IMR-90 (cell line): ENCODE measurements at regions not wholly inside any gene's neighbourhood (a gene's known extent, or its start where the extent isn't known, plus 50 kb on each side); places are given as distances from the start of the nearest gene placed in this dataset.

Experiments
- ATAC-seq: fragments of 200-7000 bp; cut with Tn5 transposase; 2 replicates; pipeline ENCODE4 v1.9.1; 2020; ENCODE audit warnings: low read depth, mild to moderate bottlenecking, moderate library complexity
- BruUV-seq: library from RNA; stranded (reverse); fragments of 400-500 nt; replicated peaks from 2 replicates; lab custom pipeline; 2021; lab: Mats Ljungman, UMichigan
- CTCF ChIA-PET: fragments of 300-600 bp; formaldehyde crosslinking; extraction: SDS; loops from one replicate; lab custom pipeline; 2021; ENCODE audit warnings: antibody characterized with exemption; lab: Yijun Ruan, JAX
- POLR2A ChIA-PET: fragments of 300-600 bp; sonication (Branson Sonifier 250); formaldehyde crosslinking; loops from one replicate; lab custom pipeline; 2022; ENCODE audit warnings: antibody characterized with exemption; ENCODE audit not compliant: unreplicated experiment; lab: Charles Lee
- DNase-seq: peaks from one replicate; pipeline ENCODE4 v3.0.0; 2013
- H2AFZ ChIP-seq: replicated peaks from 2 replicates; pipeline ENCODE3; 2013; ENCODE audit warnings: low read length, mild to moderate bottlenecking; ENCODE audit not compliant: poor library complexity
- H2AK5ac ChIP-seq: 2 replicates; pipeline ENCODE4 v1.6.1; 2013; ENCODE audit warnings: low read depth, low read length, inconsistent platforms
- H2AK9ac ChIP-seq: replicated peaks from 2 replicates; pipeline ENCODE3; 2013; ENCODE audit warnings: mild to moderate bottlenecking, low read depth, low read length, moderate library complexity; ENCODE audit not compliant: poor library complexity
- H2BK120ac ChIP-seq: 2 replicates; pipeline ENCODE4 v1.6.1; 2013; ENCODE audit warnings: low read depth, low read length, inconsistent platforms
- H2BK15ac ChIP-seq: 3 replicates; pipeline ENCODE4 v1.6.1; 2013; ENCODE audit warnings: low read depth, low read length, inconsistent platforms
- H2BK20ac ChIP-seq: 2 replicates; pipeline ENCODE4 v1.6.1; 2013; ENCODE audit warnings: low read depth, mild to moderate bottlenecking, inconsistent platforms, low read length, moderate library complexity
- H2BK5ac ChIP-seq: 2 replicates; pipeline ENCODE4 v1.6.1; 2013; ENCODE audit warnings: mild to moderate bottlenecking, low read depth, low read length, inconsistent platforms; ENCODE audit not compliant: poor library complexity, severe bottlenecking
- H3K14ac ChIP-seq: replicated peaks from 2 replicates; pipeline ENCODE4 v1.6.1; 2013; ENCODE audit warnings: low read depth, low read length, inconsistent platforms
- H3K18ac ChIP-seq: 2 replicates; pipeline ENCODE4 v1.6.1; 2013; ENCODE audit warnings: low read depth, low read length, control low read depth
- H3K23ac ChIP-seq: 2 replicates; pipeline ENCODE4 v1.6.1; 2013; ENCODE audit warnings: low read depth, low read length, inconsistent platforms
- H3K27ac ChIP-seq: 2 replicates; pipeline ENCODE4 v1.5.1; 2013; ENCODE audit warnings: mild to moderate bottlenecking, control low read depth, low read length; ENCODE audit not compliant: insufficient read depth
- H3K27me3 ChIP-seq: 2 replicates; pipeline ENCODE4 v1.6.1; 2013; ENCODE audit warnings: low read length; ENCODE audit not compliant: control insufficient read depth, insufficient read depth
- H3K36me3 ChIP-seq: 2 replicates; pipeline ENCODE4 v1.6.1; 2013; ENCODE audit warnings: low read length, mixed read lengths; ENCODE audit not compliant: control insufficient read depth, insufficient read depth
- H3K4ac ChIP-seq: 2 replicates; pipeline ENCODE4 v1.6.1; 2013; ENCODE audit warnings: low read depth, low read length, inconsistent platforms
- H3K4me1 ChIP-seq: 2 replicates; pipeline ENCODE4 v1.6.1; 2013; ENCODE audit warnings: low read length, mixed read lengths; ENCODE audit not compliant: control insufficient read depth, insufficient read depth
- H3K4me2 ChIP-seq: 2 replicates; pipeline ENCODE4 v1.6.1; 2013; ENCODE audit warnings: low read depth, mild to moderate bottlenecking, control low read depth, low read length, moderate library complexity
- H3K4me3 ChIP-seq: 2 replicates; pipeline ENCODE4 v1.5.1; 2013; ENCODE audit warnings: low read depth, mild to moderate bottlenecking, control low read depth, low read length, moderate library complexity; ENCODE audit not compliant: insufficient read depth
- H3K56ac ChIP-seq: 2 replicates; pipeline ENCODE4 v1.6.1; 2013; ENCODE audit warnings: low read length, inconsistent platforms; ENCODE audit not compliant: insufficient read depth; ENCODE audit errors: extremely low read depth
- H3K79me1 ChIP-seq, 2 experiments: 2 replicates each; pipeline ENCODE4 v1.6.1; 2013; ENCODE audit warnings: low read length in 2 of 2, inconsistent platforms in 1 of 2, low read depth in 1 of 2
- H3K9ac ChIP-seq: 2 replicates; pipeline ENCODE4 v1.6.1; 2013; ENCODE audit warnings: low read depth, low read length, control low read depth
- H3K9me1 ChIP-seq: 2 replicates; pipeline ENCODE4 v1.6.1; 2013; ENCODE audit warnings: low read length, inconsistent platforms; ENCODE audit not compliant: insufficient read depth
- H3K9me3 ChIP-seq: 2 replicates; pipeline ENCODE4 v1.6.1; 2013; ENCODE audit warnings: low read length; ENCODE audit not compliant: control insufficient read depth, insufficient read depth
- H4K20me1 ChIP-seq: 2 replicates; pipeline ENCODE4 v1.6.1; 2013; ENCODE audit warnings: low read length, inconsistent platforms; ENCODE audit not compliant: insufficient read depth
- H4K5ac ChIP-seq: 2 replicates; pipeline ENCODE4 v1.6.1; 2013; ENCODE audit warnings: mild to moderate bottlenecking, low read depth, low read length, control low read depth
- H4K8ac ChIP-seq, 2 experiments: 2 replicates each; pipeline ENCODE4 v1.6.1; 2013; ENCODE audit warnings: low read depth in 2 of 2, low read length in 2 of 2, control low read depth in 1 of 2, inconsistent platforms in 1 of 2
- H4K91ac ChIP-seq: 2 replicates; pipeline ENCODE4 v1.6.1; 2013; ENCODE audit warnings: low read depth, low read length, inconsistent platforms; ENCODE audit not compliant: insufficient read depth
- BHLHE40 ChIP-seq: fragments of 150-350 bp; IDR thresholded peaks from 2 replicates; pipeline ENCODE4 v1.6.1; 2016; ENCODE audit warnings: mild to moderate bottlenecking, low read depth, low read length
- CEBPB ChIP-seq: IDR thresholded peaks from 2 replicates; pipeline ENCODE4 v1.6.1; 2012; ENCODE audit warnings: low read depth, low read length, improper control_type of control experiment
- CHD1 ChIP-seq: IDR thresholded peaks from 2 replicates; pipeline ENCODE4 v1.6.1; 2012; ENCODE audit warnings: low read depth, low read length, improper control_type of control experiment
- CTCF ChIP-seq: conservative IDR thresholded peaks from 2 replicates; pipeline ENCODE4 v1.5.1; 2012; ENCODE audit warnings: mild to moderate bottlenecking, low read depth, low read length, improper control_type of control experiment
- ELK1 ChIP-seq: fragments of 150-350 bp; IDR thresholded peaks from 2 replicates; pipeline ENCODE4 v1.6.1; 2016; ENCODE audit warnings: low read depth, mild to moderate bottlenecking, low read length, moderate library complexity, borderline replicate concordance
- MXI1 ChIP-seq: IDR thresholded peaks from 2 replicates; pipeline ENCODE4 v1.6.1; 2012; ENCODE audit warnings: low read depth, mild to moderate bottlenecking, low read length, moderate library complexity, borderline replicate concordance
- POLR2A ChIP-seq: IDR thresholded peaks from 2 replicates; pipeline ENCODE4 v1.6.1; 2012; ENCODE audit warnings: mild to moderate bottlenecking, low read depth, low read length
- RFX5 ChIP-seq: IDR thresholded peaks from 2 replicates; pipeline ENCODE4 v1.8.0; 2012; ENCODE audit warnings: low read depth, mild to moderate bottlenecking, low read length, moderate library complexity
- USF2 ChIP-seq: fragments of 150-350 bp; IDR thresholded peaks from 2 replicates; pipeline ENCODE4 v1.6.1; 2017; ENCODE audit warnings: mild to moderate bottlenecking, antibody characterized with exemption, low read length, low read depth
- WGBS, 2 experiments: methylation state at CpG; one replicate each; pipeline versions ENCODE4 v1.1.5 to v1.1.7; 2013; ENCODE audit warnings: missing lambda C conversion rate in 2 of 2; ENCODE audit not compliant: insufficient read length in 1 of 2; ENCODE audit errors: extremely low coverage in 2 of 2; 5-methylcytosine and 5-hydroxymethylcytosine counted together
- dilution Hi-C: fragments of 300-500 bp; cut with HindIII; formaldehyde crosslinking; loops from one replicate; pipeline ENCODE4 v1.14.3; 2018; ENCODE audit warnings: low sequenced_read_pairs; ENCODE audit not compliant: unreplicated experiment
- in situ Hi-C: fragments of 300-500 bp; cut with MboI; formaldehyde crosslinking; loops from 3 replicates; pipeline ENCODE4 v1.14.3; 2019; ENCODE audit warnings: low sequenced_read_pairs, inconsistent platforms, mixed read lengths
- intact Hi-C: fragments of 100-400 bp; cut with micrococcal nuclease; formaldehyde crosslinking; loops from 2 replicates; pipeline ENCODE4 v1.10.0; 2022

- Histone ChIP-seq H4K20me1 (no peaks in the 10 kb centered on the region), H3K4me2 (no peak overlapping the region), H3K14ac (no peak overlapping the region), H4K5ac (no peak overlapping the region), H3K56ac (no peak overlapping the region), H2AFZ (no peak overlapping the region), H4K91ac (no peak overlapping the region), H3K4me1 (no peaks in the 10 kb centered on the region), H2BK120ac (no peak overlapping the region), H3K4me3 (no peak overlapping the region), H3K9me3 (peaks cover 39% of the 10 kb centered on the region), H3K23ac (no peak overlapping the region), H2AK9ac (no peak overlapping the region), H2BK20ac (no peak overlapping the region), H3K27me3 (no peaks in the 10 kb centered on the region), H3K4ac (no peak overlapping the region), H3K9ac (no peak overlapping the region), H2BK15ac (no peak overlapping the region), H3K27ac (no peak overlapping the region), H3K9me1 (no peaks in the 10 kb centered on the region), H2AK5ac (no peak overlapping the region), H4K8ac (no peak overlapping the region), H3K79me1 (no peaks in the 10 kb centered on the region), H3K18ac (no peak overlapping the region), H3K36me3 (no peaks in the 10 kb centered on the region), H2BK5ac (no peak overlapping the region)
- dilution Hi-C loops, result no loop called here
- BruUV-seq, result no TSS peak
- ChIA-PET POLR2A (no interaction called here), CTCF (no interaction called here)
- intact Hi-C loops, result no loop called here
- TF ChIP-seq RFX5, result no peak
- no peak for TF ChIP-seq CHD1
- no peak for TF ChIP-seq CTCF
- no peak for TF ChIP-seq ELK1
- no peak for TF ChIP-seq USF2
- TF ChIP-seq CEBPB, result no peak
- no peak for TF ChIP-seq MXI1
- TF ChIP-seq POLR2A, result no peak
- no peak for TF ChIP-seq BHLHE40
- no peak for DNase-seq
- in situ Hi-C loops, result no loop called here
- 15% methylated on average over 4 of the region's 6 CpGs; no CpG with 5 or more reads in 1 of the 2 experiments for WGBS, 2 experiments
- no peak for ATAC-seq
These were observed 219.0 kb upstream of the IRX1 start for GRCh38 chr5:3376611-3377010.
